ENCODE measurements at regions not wholly inside any gene's neighbourhood (a gene's known extent, or its start where the extent isn't known, plus 50 kb on each side); places are given as distances from the start of the nearest gene placed in this dataset.

DNA sequence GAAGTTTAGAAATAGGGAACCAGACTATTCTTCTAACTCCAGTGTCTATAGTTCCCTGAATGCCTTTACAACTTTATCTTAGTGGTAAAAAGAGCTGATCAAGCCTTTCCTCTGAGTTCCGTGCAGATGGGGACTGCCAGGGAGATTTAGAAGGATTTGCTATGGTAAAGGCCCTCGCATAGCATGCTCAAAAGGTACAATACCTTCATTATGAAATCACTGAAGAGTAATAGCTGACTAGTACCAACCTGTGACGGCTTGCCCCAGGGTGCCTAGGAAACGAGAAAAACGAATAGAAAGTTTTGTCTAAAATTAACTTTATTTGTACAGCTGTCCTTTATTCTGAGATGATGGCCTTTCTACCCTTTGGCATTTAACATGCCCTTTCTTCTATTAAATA, 150.1 kb upstream of the ARHGAP42 start:
- DNase-seq, result no peak

DNA sequence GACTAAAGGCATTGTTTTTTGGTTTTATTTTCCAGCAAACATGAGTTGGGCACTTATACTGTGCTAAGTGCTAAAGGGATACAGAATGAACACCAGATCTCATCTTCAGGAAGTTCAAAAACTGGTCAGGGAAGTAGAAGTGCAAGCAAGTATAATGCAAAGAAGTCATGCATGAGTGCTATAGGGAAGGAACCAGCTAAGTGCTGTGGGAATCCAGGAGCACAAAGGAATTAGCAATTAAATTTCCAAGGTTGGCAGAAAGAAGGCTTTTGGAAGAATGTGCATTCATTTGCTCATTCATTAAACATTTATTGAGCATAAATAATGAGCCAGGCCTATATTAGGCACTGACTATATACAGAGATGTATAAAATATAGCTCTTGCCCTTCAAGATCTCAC, 143.7 kb upstream of the ARHGAP42 start:
- DNase-seq, result no peak

DNA sequence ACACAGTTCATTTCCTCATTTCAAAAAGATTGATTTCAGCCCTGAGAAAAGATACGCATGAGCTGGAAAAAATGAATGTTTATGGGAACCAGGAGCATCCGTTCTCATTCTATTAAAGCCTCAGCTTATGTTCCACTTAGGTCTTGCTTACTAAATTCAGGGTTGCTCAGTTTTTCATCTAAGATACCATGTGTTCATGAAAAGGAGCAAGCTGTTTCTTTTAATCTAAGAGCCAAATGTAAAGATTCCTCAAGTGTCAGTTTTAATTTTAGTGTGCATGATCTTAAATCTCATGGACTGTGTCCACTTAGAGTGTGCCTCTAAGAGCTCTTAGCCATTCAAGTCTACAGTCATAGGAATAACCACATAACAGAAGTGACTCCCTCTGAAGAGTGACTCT, 141.5 kb upstream of the ARHGAP42 start:
- DNase-seq, result no peak

DNA sequence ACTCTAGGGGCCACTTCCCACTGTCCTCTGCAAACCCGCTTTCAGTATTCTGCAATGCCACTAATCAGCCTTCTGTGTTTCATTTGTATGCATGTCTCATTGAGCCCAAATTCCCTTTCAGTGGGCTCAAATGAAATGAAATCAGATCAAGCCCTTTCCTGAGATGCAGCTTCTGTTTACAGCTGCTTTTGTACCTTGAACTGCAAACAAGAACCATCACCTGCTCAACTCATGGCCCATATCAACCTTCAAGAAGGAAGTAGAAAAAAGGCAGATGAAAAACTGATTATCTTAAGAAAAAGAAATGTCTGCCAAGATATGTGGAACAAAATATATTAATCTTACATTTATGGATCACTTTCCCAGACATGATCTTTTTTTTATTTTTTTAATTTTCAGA, 141.1 kb upstream of the ARHGAP42 start:
- no peak for DNase-seq

DNA sequence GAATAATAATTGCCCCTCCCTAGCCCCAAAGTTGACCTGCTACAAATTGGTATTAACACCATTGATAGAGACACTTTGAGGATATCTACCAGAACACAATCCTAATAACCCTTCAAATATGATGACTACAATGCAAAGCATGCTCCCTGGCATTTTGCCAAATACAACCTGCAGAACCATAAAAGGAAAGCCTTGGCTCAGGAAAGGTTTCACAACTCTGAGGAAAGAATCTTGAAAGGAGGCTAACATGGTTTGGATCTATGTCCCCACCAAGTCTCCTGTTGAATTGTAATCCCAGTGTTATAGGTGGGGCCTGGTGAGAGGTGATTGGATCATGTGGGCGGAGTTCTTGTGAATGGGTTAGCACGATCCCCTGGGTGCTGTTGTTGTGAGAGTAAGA, 140.4 kb upstream of the ARHGAP42 start:
- DNase-seq, result no peak

DNA sequence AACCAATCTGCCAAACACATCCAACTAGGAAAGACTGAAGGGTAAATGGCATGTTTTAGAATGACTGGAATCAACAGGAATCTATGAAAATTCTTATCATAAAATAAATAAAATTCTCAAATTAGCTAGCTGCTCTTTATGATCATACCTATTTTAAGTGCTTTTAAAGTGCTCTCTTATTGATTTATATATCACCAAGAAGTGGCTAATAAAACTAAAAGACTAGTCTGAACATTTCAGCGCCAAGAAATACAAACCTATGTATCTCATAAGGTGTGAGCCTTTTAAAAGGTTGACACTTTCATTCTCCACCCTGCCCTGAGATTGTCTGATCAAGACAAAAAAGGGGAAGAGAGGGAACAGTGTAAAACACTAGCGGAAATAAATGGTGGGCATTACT, 136.8 kb upstream of the ARHGAP42 start:
- no peak for DNase-seq

DNA sequence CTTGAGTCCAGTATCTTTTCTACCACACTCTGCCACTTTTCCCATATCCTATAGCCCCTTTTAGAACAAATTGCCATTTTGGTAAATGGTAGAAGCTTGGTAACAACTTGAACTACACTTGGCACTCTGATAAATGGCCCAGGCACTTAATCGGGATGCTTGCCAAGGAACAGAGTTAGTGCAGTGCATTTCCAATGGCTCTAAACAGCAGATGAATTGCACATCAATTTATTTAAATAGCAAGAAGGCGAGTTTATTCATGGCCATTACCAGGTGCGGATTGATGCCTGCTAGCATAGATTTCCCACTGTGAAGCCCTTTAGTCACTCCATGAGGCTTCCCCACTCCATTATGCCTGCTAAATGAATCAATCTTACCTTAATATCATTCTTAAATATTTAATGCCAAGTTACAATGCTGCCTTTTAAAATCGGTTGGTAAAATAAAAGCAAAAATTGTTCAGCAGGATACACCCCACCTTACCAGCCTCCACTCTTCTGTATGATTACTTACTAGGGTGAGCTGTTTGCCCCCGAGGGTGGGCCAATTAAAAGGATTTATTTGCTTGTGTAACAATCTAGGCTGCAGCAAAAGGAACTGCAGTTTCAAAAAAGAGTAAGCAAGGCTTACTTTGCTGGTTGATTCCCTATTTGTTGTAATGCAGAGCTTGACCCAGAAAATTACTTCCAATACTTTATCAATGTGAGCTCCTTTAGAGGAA, 136.0 kb upstream of the ARHGAP42 start:
- no peak for DNase-seq

- DNase-seq, result no peak
These were observed 131.2 kb upstream of the ARHGAP42 start for GRCh38 chr11:100555931-100556330.

- no peak for DNase-seq
These were observed 130.3 kb upstream of the ARHGAP42 start for GRCh38 chr11:100556781-100557180.

DNA sequence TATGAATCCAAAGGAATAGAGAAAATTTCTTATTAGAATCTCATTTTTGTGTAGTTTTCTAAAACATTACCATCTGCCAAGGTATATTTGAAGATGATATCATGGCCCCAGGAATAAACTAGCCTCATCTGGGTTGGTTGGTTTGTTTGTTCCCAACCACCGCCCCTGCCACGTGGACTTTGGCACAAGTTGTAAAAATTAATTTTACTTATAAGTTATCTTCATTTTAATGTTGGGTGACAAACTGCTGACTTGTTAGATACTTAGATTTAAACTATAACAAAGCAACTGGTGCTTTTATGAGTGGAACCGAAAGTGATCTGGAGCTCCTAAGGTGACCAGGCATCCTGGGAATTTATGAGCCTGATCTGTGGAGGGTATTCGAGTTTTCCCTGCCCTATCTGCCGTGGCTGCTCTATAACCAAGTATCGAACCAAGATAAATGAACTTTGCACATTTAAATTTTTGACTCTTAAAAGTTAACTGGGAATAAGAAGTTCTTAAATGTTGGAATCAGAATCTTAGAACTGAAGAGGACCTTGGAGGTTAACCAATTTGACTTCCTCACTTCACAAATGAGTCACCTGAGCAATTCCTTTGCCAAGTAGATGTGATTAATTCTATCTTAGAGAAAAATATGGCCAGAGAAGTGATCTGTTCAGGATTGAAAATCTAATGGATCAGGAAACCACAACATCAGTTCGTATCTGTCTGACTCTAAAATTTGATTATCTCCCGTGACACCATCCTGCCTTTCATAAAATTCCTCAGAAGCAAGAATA, 129.1 kb upstream of the ARHGAP42 start:
- no peak for DNase-seq

- DNase-seq, result no peak
These were observed 126.5 kb upstream of the ARHGAP42 start for GRCh38 chr11:100560606-100561005.

DNA sequence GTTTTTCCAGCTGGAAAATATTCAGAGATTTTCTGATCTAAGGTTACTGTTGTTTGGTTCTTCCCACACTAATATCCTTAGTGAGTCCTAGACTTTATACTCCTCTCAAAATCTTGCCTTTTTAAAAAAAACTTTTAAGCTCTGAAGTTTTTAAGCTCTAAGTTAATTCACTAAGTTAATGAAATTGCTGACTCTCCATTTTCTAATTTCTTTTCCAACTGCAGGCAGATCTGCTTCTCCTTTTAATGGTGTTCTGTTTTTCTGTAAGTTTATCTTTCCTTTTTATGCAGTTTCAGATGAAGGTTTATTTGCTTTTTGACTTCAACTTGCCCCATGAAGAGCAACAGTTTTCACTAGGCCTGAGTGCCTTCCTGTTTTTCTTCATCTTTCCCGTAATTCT, 125.8 kb upstream of the ARHGAP42 start:
- no peak for DNase-seq

- no peak for DNase-seq
These were observed 125.0 kb upstream of the ARHGAP42 start for GRCh38 chr11:100562128-100562527.

- no peak for DNase-seq
These were observed 123.4 kb upstream of the ARHGAP42 start for GRCh38 chr11:100563541-100564280.

- no peak for DNase-seq
These were observed 113.1 kb upstream of the ARHGAP42 start for GRCh38 chr11:100573911-100574513.

GRCh38 chr11:100574894-100575769, 112.0 kb upstream of the ARHGAP42 start:
- DNase-seq, result no peak

- DNase-seq, result peak in 1 of 2 donors; percentile 3
These were observed 111.0 kb upstream of the ARHGAP42 start for GRCh38 chr11:100575860-100576717.

DNA sequence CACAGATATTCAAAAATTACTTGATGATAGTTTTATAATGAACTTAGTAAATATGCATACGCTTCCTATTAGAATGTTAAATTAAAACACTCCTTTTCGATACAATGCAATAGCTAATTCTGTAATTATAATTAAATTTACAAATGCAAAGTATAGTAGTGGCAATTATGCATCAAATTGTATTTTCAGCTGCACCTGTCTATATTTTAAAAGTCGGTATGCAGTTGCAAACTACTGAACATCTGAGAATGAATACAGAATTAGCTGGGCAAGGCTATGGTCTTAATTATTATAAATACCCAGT, 110.4 kb upstream of the ARHGAP42 start:
- no peak for DNase-seq

GRCh38 chr11:100578831-100579311, 108.2 kb upstream of the ARHGAP42 start:
- no peak for DNase-seq

- no peak for DNase-seq
These were observed 105.8 kb upstream of the ARHGAP42 start for GRCh38 chr11:100581318-100581717.
